Mammary epithelial cell (primary cell): ENCODE measurements at regions not wholly inside any gene's neighbourhood (a gene's known extent, or its start where the extent isn't known, plus 50 kb on each side); places are given as distances from the start of the nearest gene placed in this dataset.

ENCODE experiments used
- EZH2 ChIP-seq: IDR thresholded peaks from 2 replicates; pipeline ENCODE4 v1.6.1; 2012; ENCODE audit warnings: low read length, inconsistent platforms, borderline replicate concordance
- TF ChIP-seq, protein P1 (sequence below), 2 donors: IDR thresholded peaks in 1 of 2; conservative IDR thresholded peaks in 1 of 2; 2 replicates each; pipeline ENCODE4 v1.5.1; 2011 to 2012; ENCODE audit warnings: inconsistent platforms in 2 of 2, low read length in 2 of 2, mild to moderate bottlenecking in 2 of 2, control low read depth in 1 of 2, low read depth in 1 of 2; ENCODE audit not compliant: insufficient read depth in 1 of 2; ENCODE audit errors: extremely low read depth in 1 of 2

DNA sequence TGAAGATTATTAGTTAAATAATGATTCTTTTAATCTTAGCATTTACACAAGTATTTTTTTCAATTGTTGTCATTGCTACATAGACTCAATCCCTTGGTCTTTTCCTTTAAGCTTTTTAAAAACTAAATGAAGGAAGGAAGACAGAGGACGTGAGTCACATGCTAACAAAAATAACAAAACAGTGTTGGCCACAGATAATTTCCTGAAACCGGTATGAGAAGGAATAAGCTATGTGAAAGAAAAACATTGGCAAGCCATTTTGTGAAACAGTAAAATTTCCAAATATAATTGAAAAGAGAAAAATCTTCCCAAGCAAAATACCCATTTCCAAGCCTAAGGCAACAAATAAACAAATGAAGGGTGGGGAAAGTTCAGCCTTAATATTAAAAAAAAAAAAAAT is 223.0 kb downstream of the AHR start:
- TF ChIP-seq, protein P1, sequence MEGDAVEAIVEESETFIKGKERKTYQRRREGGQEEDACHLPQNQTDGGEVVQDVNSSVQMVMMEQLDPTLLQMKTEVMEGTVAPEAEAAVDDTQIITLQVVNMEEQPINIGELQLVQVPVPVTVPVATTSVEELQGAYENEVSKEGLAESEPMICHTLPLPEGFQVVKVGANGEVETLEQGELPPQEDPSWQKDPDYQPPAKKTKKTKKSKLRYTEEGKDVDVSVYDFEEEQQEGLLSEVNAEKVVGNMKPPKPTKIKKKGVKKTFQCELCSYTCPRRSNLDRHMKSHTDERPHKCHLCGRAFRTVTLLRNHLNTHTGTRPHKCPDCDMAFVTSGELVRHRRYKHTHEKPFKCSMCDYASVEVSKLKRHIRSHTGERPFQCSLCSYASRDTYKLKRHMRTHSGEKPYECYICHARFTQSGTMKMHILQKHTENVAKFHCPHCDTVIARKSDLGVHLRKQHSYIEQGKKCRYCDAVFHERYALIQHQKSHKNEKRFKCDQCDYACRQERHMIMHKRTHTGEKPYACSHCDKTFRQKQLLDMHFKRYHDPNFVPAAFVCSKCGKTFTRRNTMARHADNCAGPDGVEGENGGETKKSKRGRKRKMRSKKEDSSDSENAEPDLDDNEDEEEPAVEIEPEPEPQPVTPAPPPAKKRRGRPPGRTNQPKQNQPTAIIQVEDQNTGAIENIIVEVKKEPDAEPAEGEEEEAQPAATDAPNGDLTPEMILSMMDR (conservative IDR thresholded peaks at IDR 0.05 in 1 of 2, IDR thresholded peaks at IDR 0.05 in 1 of 2; ENCODE audit: extremely low read depth in 1 of 2, insufficient read depth in 1 of 2, low read depth in 1 of 2, low read length in 2 of 2): no peak
- TF ChIP-seq EZH2: no peak
